ENCODE measurements at regions not wholly inside any gene's neighbourhood (a gene's known extent, or its start where the extent isn't known, plus 50 kb on each side); places are given as distances from the start of the nearest gene placed in this dataset.

GRCh38 chr11:45546366-45546765, 119.1 kb downstream of the CHST1 start:
- H2BK120ac ChIP-seq (ENCODE audit: low read depth, low read length, poor library complexity, severe bottlenecking): no peak overlapping the region
- DNase-seq: no peak
- no peak for TF ChIP-seq CTCF (conservative IDR thresholded peaks at IDR 0.05)
- Mint-ChIP-seq H3K27ac (no peak overlapping the region), H3K4me3 (no peak overlapping the region), H3K4me1 (peaks cover 0 to 1% of the 10 kb centered on the region in 2 experiments; a peak in 1 of 4 replicates), H3K27me3 (ENCODE audit: low read depth) (peaks cover 40% of the 10 kb centered on the region), H3K36me3 (ENCODE audit: insufficient read depth in 1 of 3, low read depth in 3 of 3) (no peaks in the 10 kb centered on the region), H3K9me3 (no peaks in the 10 kb centered on the region)
- H3K27ac ChIP-seq (ENCODE audit: insufficient read length, low read depth, low read length): no peak overlapping the region
- H3K18ac ChIP-seq (ENCODE audit: insufficient read length, low read depth, low read length): no peak overlapping the region
- H3K23ac ChIP-seq (ENCODE audit: insufficient read length, low read depth, low read length): no peak overlapping the region
- no peaks in the 10 kb centered on the region for H3K79me2 ChIP-seq (ENCODE audit: insufficient read depth, low read length)
- no peaks in the 10 kb centered on the region for H3K4me1 ChIP-seq (ENCODE audit: insufficient read depth, low read length)
- no peak overlapping the region for H2BK15ac ChIP-seq (ENCODE audit: low read depth, low read length)
- no peak overlapping the region for H3T11ph ChIP-seq (ENCODE audit: low read length)
- H2BK20ac ChIP-seq (ENCODE audit: low read depth, low read length, poor library complexity, severe bottlenecking): no peak overlapping the region
- H4K91ac ChIP-seq (ENCODE audit: insufficient read length, low read depth, low read length): no peak overlapping the region
- no peak overlapping the region for H4K8ac ChIP-seq (replicated peaks; ENCODE audit: insufficient read length, low read depth, low read length)
- H2AFZ ChIP-seq (ENCODE audit: low read length): no peak overlapping the region
- no peak overlapping the region for H2BK12ac ChIP-seq (ENCODE audit: insufficient read length, low read depth, low read length)
- no peaks in the 10 kb centered on the region for H3K9me3 ChIP-seq (ENCODE audit: control insufficient read depth, low read depth, low read length)
- H3K27me3 ChIP-seq (ENCODE audit: insufficient read depth, low read length): no peaks in the 10 kb centered on the region
- H3K56ac ChIP-seq (ENCODE audit: insufficient read length, low read depth, low read length): no peak overlapping the region
- WGBS (ENCODE audit: extremely low coverage, insufficient read length, low lambda C conversion rate): no CpG with 5 or more reads among the region's 3 CpGs
- H4K20me1 ChIP-seq (ENCODE audit: control insufficient read depth, insufficient read depth, insufficient read length): no peaks in the 10 kb centered on the region
- no peak overlapping the region for H3K9ac ChIP-seq (ENCODE audit: extremely low read depth, insufficient read length, low read length)
- H3K79me1 ChIP-seq (ENCODE audit: insufficient read depth, low read depth, low read length, poor library complexity, severe bottlenecking): no peaks in the 10 kb centered on the region
- H3K4ac ChIP-seq (ENCODE audit: low read depth, low read length): no peak overlapping the region
- no peak overlapping the region for H2BK5ac ChIP-seq (ENCODE audit: insufficient read length, low read length)
- H2AK5ac ChIP-seq (ENCODE audit: insufficient read length, low read length): no peak overlapping the region
- no peak overlapping the region for H3K4me2 ChIP-seq (ENCODE audit: insufficient read depth, insufficient read length, low read length)
- H3K14ac ChIP-seq (ENCODE audit: insufficient read depth, low read length): no peak overlapping the region
- H3K23me2 ChIP-seq (ENCODE audit: insufficient read length, low read depth, low read length, poor library complexity, severe bottlenecking): no peaks in the 10 kb centered on the region
- H4K5ac ChIP-seq (ENCODE audit: insufficient read length, low read depth, low read length): no peak overlapping the region

All from H9 (cell line).